PC-9 (cell line): ENCODE measurements at regions not wholly inside any gene's neighbourhood (a gene's known extent, or its start where the extent isn't known, plus 50 kb on each side); places are given as distances from the start of the nearest gene placed in this dataset.

Experiments used
- BruUV-seq: library from RNA; stranded (reverse); fragments of 400-500 nt; replicated peaks from 2 replicates; lab custom pipeline; 2021; lab: Mats Ljungman, UMichigan
- CTCF ChIA-PET: fragments of 300-600 bp; sonication (Branson Sonifier 250); formaldehyde crosslinking; loops from one replicate; lab custom pipeline; 2022; ENCODE audit warnings: antibody characterized with exemption; lab: Charles Lee
- POLR2A ChIA-PET: fragments of 300-600 bp; sonication (Branson Sonifier 250); formaldehyde crosslinking; loops from one replicate; lab custom pipeline; 2022; ENCODE audit warnings: antibody characterized with exemption; ENCODE audit not compliant: unreplicated experiment; lab: Charles Lee
- DNase-seq, 2 experiments: peaks; one replicate each; pipeline versions ENCODE4 v3.0.0 to v3.0.0-alpha.2; 2015 to 2022; ENCODE audit warnings: mixed read lengths in 1 of 2
- H2AFZ ChIP-seq: fragments of 200-600 bp; sonication (generic); 2 replicates; pipeline ENCODE4 v1.8.1; 2017; ENCODE audit warnings: antibody characterized with exemption
- H3F3A ChIP-seq: fragments of 200-600 bp; sonication (generic); 2 replicates; pipeline ENCODE4 v1.8.1; 2017; ENCODE audit warnings: antibody characterized with exemption, mild to moderate bottlenecking, low read depth; ENCODE audit not compliant: insufficient read depth
- H3K27ac ChIP-seq: fragments of 200-600 bp; sonication (generic); 2 replicates; pipeline ENCODE4 v1.6.1; 2016; ENCODE audit warnings: mixed run types
- H3K27me3 ChIP-seq: fragments of 200-600 bp; sonication (generic); 2 replicates; pipeline ENCODE4 v1.6.1; 2016; ENCODE audit warnings: low read depth, mixed run types; ENCODE audit not compliant: insufficient read depth
- H3K36me3 ChIP-seq: fragments of 200-600 bp; sonication (generic); 2 replicates; pipeline ENCODE4 v1.6.1; 2016; ENCODE audit warnings: low read depth, mixed run types
- H3K4me1 ChIP-seq: fragments of 200-600 bp; sonication (generic); replicated peaks from 2 replicates; pipeline ENCODE4 v1.6.1; 2016; ENCODE audit warnings: mixed run types; ENCODE audit not compliant: insufficient read depth
- H3K4me2 ChIP-seq: fragments of 200-600 bp; sonication (generic); 2 replicates; pipeline ENCODE4 v1.6.1; 2017; ENCODE audit warnings: mixed run types
- H3K4me3 ChIP-seq: fragments of 200-600 bp; sonication (generic); 2 replicates; pipeline ENCODE4 v1.6.1; 2016; ENCODE audit warnings: mixed run types
- H3K79me2 ChIP-seq: fragments of 200-600 bp; sonication (generic); 2 replicates; pipeline ENCODE4 v1.6.1; 2017; ENCODE audit warnings: low read depth, mixed run types
- H3K9me2 ChIP-seq: fragments of 200-600 bp; sonication (generic); 2 replicates; pipeline ENCODE4 v1.8.1; 2017; ENCODE audit warnings: mild to moderate bottlenecking; ENCODE audit not compliant: insufficient read depth
- H3K9me3 ChIP-seq: fragments of 200-600 bp; sonication (generic); 2 replicates; pipeline ENCODE4 v1.8.1; 2016; ENCODE audit warnings: low read depth; ENCODE audit not compliant: insufficient read depth
- H4K20me1 ChIP-seq: fragments of 200-600 bp; sonication (generic); 2 replicates; pipeline ENCODE4 v1.8.1; 2017; ENCODE audit not compliant: insufficient read depth
- CTCF ChIP-seq: fragments of 200-600 bp; sonication (generic); conservative IDR thresholded peaks from 2 replicates; pipeline ENCODE4 v1.6.1; 2017; ENCODE audit warnings: mixed run types, antibody characterized with exemption, mild to moderate bottlenecking, moderate library complexity
- EZH2 ChIP-seq: fragments of 200-600 bp; sonication (generic); IDR thresholded peaks from 2 replicates; pipeline ENCODE4 v1.8.0; 2017; ENCODE audit warnings: antibody characterized with exemption, low read depth
- intact Hi-C: fragments of 100-400 bp; cut with micrococcal nuclease; formaldehyde crosslinking; loops from one replicate; pipeline ENCODE4 v1.10.0; 2022; ENCODE audit not compliant: unreplicated experiment

DNA sequence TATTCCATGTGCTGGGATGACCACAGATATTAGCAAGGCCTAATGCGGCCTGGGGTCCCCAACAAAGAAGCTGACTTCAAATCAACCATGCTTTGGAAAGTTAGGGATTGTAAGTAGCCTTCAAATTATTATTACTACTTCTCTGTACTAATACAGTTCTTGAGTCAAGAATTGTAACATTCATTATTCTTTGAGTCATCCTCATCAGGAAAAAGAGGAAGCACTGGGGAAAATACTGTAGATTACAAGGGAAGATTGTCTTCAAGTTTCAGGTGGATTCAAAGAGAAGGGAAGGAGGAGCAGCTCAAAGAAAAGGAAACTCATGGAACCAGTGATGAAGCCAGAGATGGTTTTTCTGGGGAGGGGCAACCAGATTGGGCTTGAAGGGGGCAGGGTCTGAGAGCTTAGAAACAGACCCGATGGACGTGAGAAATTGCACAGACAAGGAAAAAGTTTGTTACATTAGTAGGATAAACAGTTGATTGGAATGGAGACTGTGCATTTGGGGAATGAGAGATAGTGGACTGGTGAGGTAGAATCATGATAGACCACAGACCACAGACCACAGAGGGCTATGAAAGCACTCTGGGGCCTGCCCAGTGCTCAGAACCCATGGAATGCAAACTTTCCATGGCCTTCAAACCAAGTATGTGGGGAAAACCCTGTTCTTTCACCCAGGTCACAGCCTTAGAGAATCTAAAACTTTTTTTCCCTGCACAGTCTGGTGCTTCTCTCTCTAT is 209.9 kb downstream of the ZNF365 start:
- Histone ChIP-seq H3F3A (no peaks in the 10 kb centered on the region), H3K36me3 (no peaks in the 10 kb centered on the region), H3K4me3 (no peak overlapping the region), H3K9me3 (peaks cover 7% of the 10 kb centered on the region; the same call in 1 of the 2 replicates), H3K79me2 (no peaks in the 10 kb centered on the region), H3K4me2 (no peak overlapping the region), H3K27ac (no peak overlapping the region), H2AFZ (no peak overlapping the region), H3K9me2 (peaks cover 3% of the 10 kb centered on the region; the same call in 1 of the 2 replicates), H3K4me1 (no peaks in the 10 kb centered on the region), H3K27me3 (no peaks in the 10 kb centered on the region), H4K20me1 (no peaks in the 10 kb centered on the region)
- POLR2A ChIA-PET = no interaction called here
- intact Hi-C loops = loop anchor here (10.0 kb wide), 1 partner anchor 149 kb away; no protein-coding TSS in a partner anchor
- CTCF ChIA-PET = interaction anchor here (0.5 kb wide), 1 partner anchor 546 kb away, joined by 6 read pairs; no protein-coding TSS in a partner anchor
- DNase-seq = no peak
- no TSS peak for BruUV-seq
- no peak for TF ChIP-seq CTCF
- TF ChIP-seq EZH2 = no peak

DNA sequence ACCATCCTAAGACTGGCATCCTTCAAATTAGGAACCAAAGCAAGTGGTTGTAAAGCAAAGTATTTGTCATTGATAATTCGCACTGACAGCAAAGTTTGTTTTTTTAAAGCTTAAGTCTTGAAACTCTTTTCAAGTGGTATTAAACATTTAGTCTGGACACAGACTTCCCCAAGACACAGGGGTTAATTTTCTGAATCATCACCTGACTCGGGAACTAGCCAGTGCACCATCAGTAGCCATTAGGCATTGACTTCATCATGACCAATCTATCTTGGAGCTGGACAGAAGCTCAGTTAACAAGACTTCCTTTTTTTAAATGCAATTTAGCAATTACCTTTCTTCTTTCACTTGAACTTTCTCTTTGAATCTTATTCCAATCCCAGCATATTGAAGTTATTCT is 210.6 kb downstream of the ZNF365 start:
- Histone ChIP-seq H3K36me3 (no peaks in the 10 kb centered on the region), H3K79me2 (no peaks in the 10 kb centered on the region), H4K20me1 (no peaks in the 10 kb centered on the region), H2AFZ (no peak overlapping the region), H3K4me3 (no peak overlapping the region), H3K9me2 (peaks cover 3% of the 10 kb centered on the region; the same call in 1 of the 2 replicates), H3K4me1 (no peaks in the 10 kb centered on the region), H3K27me3 (no peaks in the 10 kb centered on the region), H3K4me2 (no peak overlapping the region), H3K9me3 (peaks cover 7% of the 10 kb centered on the region; the same call in 1 of the 2 replicates), H3F3A (no peaks in the 10 kb centered on the region), H3K27ac (no peak overlapping the region)
- POLR2A ChIA-PET = no interaction called here
- CTCF ChIA-PET = interaction anchor here (0.5 kb wide), 1 partner anchor 545 kb away, joined by 6 read pairs; no protein-coding TSS in a partner anchor
- BruUV-seq = no TSS peak
- intact Hi-C loops = loop anchor here (10.0 kb wide), 1 partner anchor 150 kb away; no protein-coding TSS in a partner anchor
- no peak for DNase-seq
- TF ChIP-seq CTCF (no peak), EZH2 (no peak)

GRCh38 chr10:62585211-62585775 is 211.1 kb downstream of the ZNF365 start:
- CTCF ChIA-PET = no interaction called here
- POLR2A ChIA-PET = no interaction called here

More at GRCh38 chr10:62585211-62585775, 211.1 kb downstream of the ZNF365 start:
- no peaks in the 10 kb centered on the region for H3F3A ChIP-seq
- H3K79me2 ChIP-seq = no peaks in the 10 kb centered on the region
- intact Hi-C loops = loop anchor here (10.0 kb wide), 1 partner anchor 150 kb away; no protein-coding TSS in a partner anchor
- DNase-seq = no peak
- BruUV-seq = no TSS peak
- H3K9me3 ChIP-seq = peaks cover 7% of the 10 kb centered on the region; the same call in 1 of the 2 replicates
- H2AFZ ChIP-seq = no peak overlapping the region
- TF ChIP-seq EZH2 (no peak), CTCF (no peak)
- H3K4me1 ChIP-seq = no peaks in the 10 kb centered on the region
- H3K27me3 ChIP-seq = no peaks in the 10 kb centered on the region
- no peak overlapping the region for H3K4me3 ChIP-seq
- no peak overlapping the region for H3K27ac ChIP-seq
- no peaks in the 10 kb centered on the region for H3K36me3 ChIP-seq
- no peaks in the 10 kb centered on the region for H4K20me1 ChIP-seq
- 0 out of 2 replicates have a peak, but pooled peaks cover 3% of the 10 kb centered on the region for H3K9me2 ChIP-seq
- no peak overlapping the region for H3K4me2 ChIP-seq
